ENCODE measurements at regions not wholly inside any gene's neighbourhood (a gene's known extent, or its start where the extent isn't known, plus 50 kb on each side); places are given as distances from the start of the nearest gene placed in this dataset.

DNA sequence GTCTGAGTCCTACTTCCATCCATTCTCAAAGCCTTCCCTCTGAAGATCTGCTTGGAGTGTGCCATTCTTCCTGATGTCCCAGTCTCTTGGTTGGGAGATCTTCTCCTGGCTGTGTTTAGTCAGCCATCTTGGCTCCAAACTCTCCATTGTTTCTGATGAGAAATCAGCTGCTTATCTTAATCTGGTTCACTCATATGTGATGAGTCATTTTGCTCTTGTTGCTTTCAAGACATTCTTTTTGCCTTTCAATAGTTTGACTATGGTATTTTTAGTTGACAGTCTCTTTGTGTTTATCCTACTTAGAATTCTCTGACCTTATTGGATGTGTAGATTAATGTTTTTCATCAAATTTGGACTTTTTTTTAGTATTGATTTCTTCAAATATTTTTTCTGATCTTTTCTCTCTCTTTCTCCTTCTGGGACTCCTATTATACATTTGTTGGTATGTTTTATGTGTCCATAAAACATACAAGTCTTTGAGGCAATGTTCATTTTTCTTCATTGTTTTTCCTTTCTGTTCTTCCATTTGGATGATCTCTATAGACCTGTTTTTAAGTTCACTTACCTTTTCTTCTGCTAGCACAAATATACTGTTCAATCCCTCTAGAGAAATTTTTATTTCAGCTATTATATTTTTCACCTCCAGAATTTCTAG, 77.2 kb upstream of the CLPB start (continued):
- no peak for TF ChIP-seq EZH2 (IDR thresholded peaks at IDR 0.05; ENCODE audit: low read depth, low read length, severe bottlenecking)
- no peak for TF ChIP-seq CTCF (IDR thresholded peaks at IDR 0.05; ENCODE audit: control extremely low read depth in 1 of 3, insufficient read depth in 1 of 3, low read depth in 1 of 3, low read length in 3 of 3)
- TF ChIP-seq SUZ12 (IDR thresholded peaks at IDR 0.05; ENCODE audit: low read length), result no peak
- TF ChIP-seq EGR1 (IDR thresholded peaks at IDR 0.05; ENCODE audit: borderline replicate concordance, low read depth, low read length), result no peak

All from H1 (cell line).